ENCODE measurements at regions not wholly inside any gene's neighbourhood (a gene's known extent, or its start where the extent isn't known, plus 50 kb on each side); places are given as distances from the start of the nearest gene placed in this dataset.

DNA sequence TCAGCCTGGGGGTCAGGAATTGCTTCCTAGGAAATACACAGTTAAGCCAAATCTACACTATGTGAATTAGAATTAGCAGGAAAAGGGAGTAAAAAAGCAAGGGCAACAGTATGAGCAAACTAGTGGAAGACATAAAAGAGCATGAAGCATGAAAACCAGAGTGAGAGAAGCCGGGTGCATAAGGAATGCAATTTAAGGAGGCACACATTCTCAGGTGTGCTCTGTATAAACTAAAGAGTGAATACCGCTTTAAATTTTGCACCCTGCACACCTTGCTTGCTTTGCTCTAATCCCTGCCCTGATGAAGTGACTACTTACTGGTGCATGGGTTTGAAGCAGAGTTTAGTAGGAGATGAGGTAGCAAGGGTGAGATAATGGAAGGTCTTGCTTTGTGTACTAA, 65.7 kb upstream of the EPHA4 start:
- 72 to 75% (median 72%) methylated on average over 2 of the region's 2 CpGs for WGBS, 3 donors
- Histone ChIP-seq H3K4me3 (no peak overlapping the region), H3K27me3 (ENCODE audit: insufficient read depth in 3 of 3, low read length in 2 of 3) (no peaks in the 10 kb centered on the region), H3K36me3 (ENCODE audit: insufficient read depth in 1 of 2, low read depth in 1 of 2) (no peaks in the 10 kb centered on the region), H3K27ac (no peak overlapping the region), H3K4me1 (no peaks in the 10 kb centered on the region), H3K9me3 (no peaks in the 10 kb centered on the region)
- DNase-seq (no peak), ATAC-seq (no peak)
- intact Hi-C loops (cut with DNase I), result no loop called here
- TF ChIP-seq, protein P1, sequence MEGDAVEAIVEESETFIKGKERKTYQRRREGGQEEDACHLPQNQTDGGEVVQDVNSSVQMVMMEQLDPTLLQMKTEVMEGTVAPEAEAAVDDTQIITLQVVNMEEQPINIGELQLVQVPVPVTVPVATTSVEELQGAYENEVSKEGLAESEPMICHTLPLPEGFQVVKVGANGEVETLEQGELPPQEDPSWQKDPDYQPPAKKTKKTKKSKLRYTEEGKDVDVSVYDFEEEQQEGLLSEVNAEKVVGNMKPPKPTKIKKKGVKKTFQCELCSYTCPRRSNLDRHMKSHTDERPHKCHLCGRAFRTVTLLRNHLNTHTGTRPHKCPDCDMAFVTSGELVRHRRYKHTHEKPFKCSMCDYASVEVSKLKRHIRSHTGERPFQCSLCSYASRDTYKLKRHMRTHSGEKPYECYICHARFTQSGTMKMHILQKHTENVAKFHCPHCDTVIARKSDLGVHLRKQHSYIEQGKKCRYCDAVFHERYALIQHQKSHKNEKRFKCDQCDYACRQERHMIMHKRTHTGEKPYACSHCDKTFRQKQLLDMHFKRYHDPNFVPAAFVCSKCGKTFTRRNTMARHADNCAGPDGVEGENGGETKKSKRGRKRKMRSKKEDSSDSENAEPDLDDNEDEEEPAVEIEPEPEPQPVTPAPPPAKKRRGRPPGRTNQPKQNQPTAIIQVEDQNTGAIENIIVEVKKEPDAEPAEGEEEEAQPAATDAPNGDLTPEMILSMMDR (IDR thresholded peaks at IDR 0.05), result no peak

DNA sequence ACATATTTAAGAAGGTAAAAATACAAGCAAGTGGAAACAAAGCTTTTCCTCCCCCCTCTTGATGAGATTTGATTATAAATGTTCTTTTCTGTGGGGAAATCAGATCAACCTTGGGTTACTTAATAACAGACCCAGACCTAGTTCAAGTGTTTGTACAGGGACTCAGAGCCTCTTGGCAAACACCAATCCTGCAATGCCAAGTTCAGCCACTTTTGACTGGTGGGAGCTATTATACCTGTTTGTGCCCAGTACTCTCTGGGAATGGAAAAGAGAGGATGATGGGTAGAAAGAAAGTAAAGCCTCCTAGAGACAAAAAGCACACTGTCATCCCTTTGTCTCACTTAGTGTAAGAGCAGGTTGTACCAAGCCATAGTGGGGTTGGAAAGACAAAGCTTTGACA, 63.8 kb upstream of the EPHA4 start:
- no peak overlapping the region for H3K4me3 ChIP-seq
- DNase-seq (no peak), ATAC-seq (no peak)
- no peaks in the 10 kb centered on the region for H3K4me1 ChIP-seq
- TF ChIP-seq, protein P1 (IDR thresholded peaks at IDR 0.05), result no peak
- H3K27me3 ChIP-seq (ENCODE audit: insufficient read depth in 3 of 3, low read length in 2 of 3), result no peaks in the 10 kb centered on the region
- no peaks in the 10 kb centered on the region for H3K36me3 ChIP-seq (ENCODE audit: insufficient read depth in 1 of 2, low read depth in 1 of 2)
- no peaks in the 10 kb centered on the region for H3K9me3 ChIP-seq
- no peak overlapping the region for H3K27ac ChIP-seq
- intact Hi-C loops (cut with DNase I), result no loop called here

DNA sequence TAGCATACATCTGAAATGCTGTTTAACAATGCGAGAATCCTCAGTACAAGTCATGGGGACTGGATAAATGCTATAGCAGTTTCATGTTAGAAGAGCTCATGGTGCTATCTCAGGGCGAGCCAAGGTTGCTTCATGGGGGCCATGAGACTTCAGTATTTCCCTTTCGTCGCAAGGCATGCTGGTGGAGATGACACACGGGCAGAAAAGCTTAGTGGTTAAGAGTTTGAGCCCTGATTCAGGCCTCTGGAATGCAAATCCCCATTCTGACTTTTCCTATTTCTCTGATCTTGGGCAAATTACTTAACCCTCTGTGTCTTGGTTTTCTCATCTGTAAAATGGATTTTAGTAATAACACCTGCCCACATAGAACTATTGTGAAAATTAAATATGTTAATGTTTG, 57.4 kb upstream of the EPHA4 start:
- WGBS, 3 donors, result 75 to 78% (median 76%) methylated on average over 5 of the region's 5 CpGs
- no peak overlapping the region for H3K27ac ChIP-seq
- TF ChIP-seq, protein P1 (IDR thresholded peaks at IDR 0.05), result no peak
- H3K4me1 ChIP-seq, result no peaks in the 10 kb centered on the region
- no peaks in the 10 kb centered on the region for H3K9me3 ChIP-seq
- ATAC-seq, result no peak
- H3K27me3 ChIP-seq (ENCODE audit: insufficient read depth in 3 of 3, low read length in 2 of 3), result no peaks in the 10 kb centered on the region
- no peak for DNase-seq
- intact Hi-C loops (cut with DNase I), result no loop called here
- H3K36me3 ChIP-seq (ENCODE audit: insufficient read depth in 1 of 2, low read depth in 1 of 2), result no peaks in the 10 kb centered on the region
- no peak overlapping the region for H3K4me3 ChIP-seq

GRCh38 chr2:221624475-221624874, 52.4 kb upstream of the EPHA4 start:
- no peak overlapping the region for H3K27ac ChIP-seq
- no peaks in the 10 kb centered on the region for H3K9me3 ChIP-seq
- no peaks in the 10 kb centered on the region for H3K36me3 ChIP-seq (ENCODE audit: insufficient read depth in 1 of 2, low read depth in 1 of 2)
- intact Hi-C loops (cut with DNase I), result no loop called here
- 50 to 56% (median 54%) methylated on average over 1 of the region's 1 CpG for WGBS, 3 donors
- H3K27me3 ChIP-seq (ENCODE audit: insufficient read depth in 3 of 3, low read length in 2 of 3), result no peaks in the 10 kb centered on the region
- no peaks in the 10 kb centered on the region for H3K4me1 ChIP-seq
- no peak overlapping the region for H3K4me3 ChIP-seq
- no peak for DNase-seq
- TF ChIP-seq, protein P1 (IDR thresholded peaks at IDR 0.05), result no peak
- no peak for ATAC-seq

All from psoas muscle (tissue), 7 donors.